Muscle of leg (tissue), 3 donors: ENCODE measurements at regions not wholly inside any gene's neighbourhood (a gene's known extent, or its start where the extent isn't known, plus 50 kb on each side); places are given as distances from the start of the nearest gene placed in this dataset.

Experiments
- DNase-seq: peaks from one replicate; pipeline ENCODE4 v3.0.0; 2013
- H3K27ac ChIP-seq: one replicate; pipeline ENCODE4 v1.5.1; 2013; ENCODE audit warnings: mild to moderate bottlenecking, low read length, control low read depth
- H3K27me3 ChIP-seq: one replicate; pipeline ENCODE4 v1.6.1; 2013; ENCODE audit warnings: low read length; ENCODE audit not compliant: control insufficient read depth, insufficient read depth
- H3K36me3 ChIP-seq: one replicate; pipeline ENCODE4 v1.6.1; 2013; ENCODE audit warnings: low read length; ENCODE audit not compliant: control insufficient read depth, insufficient read depth
- H3K4me1 ChIP-seq: one replicate; pipeline ENCODE4 v1.6.1; 2013; ENCODE audit warnings: low read length; ENCODE audit not compliant: control insufficient read depth, insufficient read depth
- H3K4me3 ChIP-seq: one replicate; pipeline ENCODE4 v1.5.1; 2013; ENCODE audit warnings: low read length, control low read depth
- H3K9me3 ChIP-seq: replicated peaks from 2 replicates; pipeline ENCODE4 v1.6.1; 2013; ENCODE audit warnings: low read depth, low read length; ENCODE audit not compliant: control insufficient read depth
- WGBS: methylation state at CpG from one replicate; pipeline ENCODE4 v1.1.5; 2013; ENCODE audit warnings: missing lambda C conversion rate; ENCODE audit not compliant: insufficient coverage; 5-methylcytosine and 5-hydroxymethylcytosine counted together

GRCh38 chr11:19511066-19511412, 201.6 kb upstream of the NAV2 start:
- DNase-seq: no peak
- 58% methylated on average over 1 of the region's 1 CpG for WGBS
- Histone ChIP-seq H3K27me3 (peaks cover 15% of the 10 kb centered on the region), H3K9me3 (no peaks in the 10 kb centered on the region), H3K36me3 (no peaks in the 10 kb centered on the region), H3K4me1 (peaks cover 11% of the 10 kb centered on the region), H3K4me3 (no peak overlapping the region), H3K27ac (no peak overlapping the region)

GRCh38 chr11:19510468-19510867, 202.2 kb upstream of the NAV2 start:
- peaks cover 11% of the 10 kb centered on the region for H3K4me1 ChIP-seq
- no peak overlapping the region for H3K27ac ChIP-seq
- 81% methylated on average over 5 of the region's 8 CpGs for WGBS
- H3K27me3 ChIP-seq: peaks cover 12% of the 10 kb centered on the region
- DNase-seq: no peak
- no peaks in the 10 kb centered on the region for H3K9me3 ChIP-seq
- no peaks in the 10 kb centered on the region for H3K36me3 ChIP-seq
- no peak overlapping the region for H3K4me3 ChIP-seq

DNA sequence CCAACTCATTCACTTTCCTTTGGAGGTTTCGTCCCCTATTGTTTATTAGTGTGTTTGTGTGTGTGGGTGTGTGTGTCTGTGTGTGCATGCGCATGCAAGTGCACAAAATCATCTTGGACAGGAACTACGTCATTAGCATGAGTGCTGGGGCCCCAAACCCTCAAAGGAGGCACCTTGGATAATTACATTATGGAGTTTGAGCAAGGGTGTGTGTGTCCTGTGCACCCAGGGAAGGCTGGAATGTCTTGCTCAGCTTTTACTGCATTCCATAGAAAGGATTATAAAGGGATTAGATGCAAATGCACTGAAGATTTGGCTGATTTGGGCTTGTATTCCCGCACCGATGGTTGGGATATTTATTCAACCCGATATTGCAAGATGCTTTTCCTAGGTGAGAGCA, 203.4 kb upstream of the NAV2 start:
- H3K9me3 ChIP-seq: no peaks in the 10 kb centered on the region
- DNase-seq: no peak
- H3K27ac ChIP-seq: no peak overlapping the region
- H3K27me3 ChIP-seq: peaks cover 12% of the 10 kb centered on the region
- 73% methylated on average over 4 of the region's 6 CpGs for WGBS
- no peaks in the 10 kb centered on the region for H3K36me3 ChIP-seq
- peaks cover 11% of the 10 kb centered on the region for H3K4me1 ChIP-seq
- no peak overlapping the region for H3K4me3 ChIP-seq

DNA sequence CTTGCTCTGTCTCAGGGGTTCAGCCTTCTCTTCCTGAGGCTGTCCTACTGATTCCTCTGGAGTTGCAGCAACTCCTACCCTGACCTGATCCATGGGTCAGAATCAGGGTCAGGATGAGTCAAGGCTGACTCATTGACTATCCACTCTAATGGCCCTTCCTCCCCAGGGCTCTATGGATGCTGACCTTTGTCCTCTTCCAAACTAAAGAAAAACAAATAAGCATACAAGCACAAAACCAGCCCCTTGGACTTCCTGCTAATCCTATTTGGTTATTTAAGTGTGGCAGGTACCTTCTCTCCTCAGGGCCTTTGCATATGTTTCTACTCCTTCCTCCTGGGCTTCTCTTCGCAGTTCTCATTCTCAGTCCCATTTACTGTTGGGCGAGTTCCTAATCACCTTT, 204.5 kb upstream of the NAV2 start:
- peaks cover 11% of the 10 kb centered on the region for H3K27me3 ChIP-seq
- no peaks in the 10 kb centered on the region for H3K9me3 ChIP-seq
- no peaks in the 10 kb centered on the region for H3K36me3 ChIP-seq
- peaks cover 11% of the 10 kb centered on the region for H3K4me1 ChIP-seq
- WGBS: 50% methylated on average over 1 of the region's 2 CpGs
- no peak overlapping the region for H3K27ac ChIP-seq
- no peak for DNase-seq
- no peak overlapping the region for H3K4me3 ChIP-seq

DNA sequence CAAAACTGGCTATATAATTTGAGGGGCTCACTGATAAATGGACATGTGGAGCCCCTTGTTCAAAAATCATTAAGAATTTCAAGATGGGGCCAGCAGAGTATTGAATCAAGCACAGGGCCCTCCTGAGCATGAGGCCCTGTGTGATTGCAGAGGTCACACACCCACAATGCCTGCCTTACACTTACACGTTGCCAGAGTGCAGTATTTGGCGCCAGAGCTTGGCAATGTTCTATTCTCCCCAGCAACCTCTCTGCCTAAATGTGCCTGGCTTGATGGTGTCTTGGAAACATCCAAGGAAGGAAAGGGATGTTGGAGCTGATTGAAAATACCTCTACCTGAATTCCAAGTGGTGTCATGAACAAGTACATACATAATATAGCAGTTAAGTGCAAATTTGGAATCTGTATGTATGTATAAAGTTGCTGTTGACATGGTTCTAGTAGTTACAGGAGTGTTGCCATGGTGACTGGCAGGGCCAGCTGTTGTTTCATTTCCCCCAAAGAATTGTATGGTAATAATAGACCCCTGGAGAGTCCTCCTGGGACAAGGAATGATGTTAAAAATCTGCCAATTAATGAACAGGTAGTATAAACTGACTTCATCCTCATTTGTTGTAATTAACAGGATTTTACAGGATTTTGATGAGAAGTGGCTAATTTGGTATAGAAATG, 205.7 kb upstream of the NAV2 start:
- Histone ChIP-seq H3K4me1 (peaks cover 10% of the 10 kb centered on the region), H3K36me3 (no peaks in the 10 kb centered on the region), H3K9me3 (no peaks in the 10 kb centered on the region), H3K27me3 (peaks cover 11% of the 10 kb centered on the region), H3K27ac (no peak overlapping the region), H3K4me3 (no peak overlapping the region)
- no peak for DNase-seq
- no CpG with 5 or more reads among the region's 2 CpGs for WGBS

- Histone ChIP-seq H3K36me3 (no peaks in the 10 kb centered on the region), H3K4me1 (no peaks in the 10 kb centered on the region), H3K4me3 (no peak overlapping the region), H3K27ac (no peak overlapping the region), H3K27me3 (no peaks in the 10 kb centered on the region), H3K9me3 (no peaks in the 10 kb centered on the region)
- DNase-seq: no peak
- 100% methylated on average over 1 of the region's 3 CpGs for WGBS
Observed at GRCh38 chr11:19502691-19503253, 209.9 kb upstream of the NAV2 start.

GRCh38 chr11:19501631-19502030, 211.0 kb upstream of the NAV2 start:
- H3K27ac ChIP-seq: no peak overlapping the region
- no peaks in the 10 kb centered on the region for H3K4me1 ChIP-seq
- DNase-seq: no peak
- no peaks in the 10 kb centered on the region for H3K9me3 ChIP-seq
- 82% methylated on average over 4 of the region's 7 CpGs for WGBS
- H3K27me3 ChIP-seq: no peaks in the 10 kb centered on the region
- no peak overlapping the region for H3K4me3 ChIP-seq
- H3K36me3 ChIP-seq: no peaks in the 10 kb centered on the region

GRCh38 chr11:19499999-19500398, 212.6 kb upstream of the NAV2 start:
- no peaks in the 10 kb centered on the region for H3K4me1 ChIP-seq
- H3K9me3 ChIP-seq: no peaks in the 10 kb centered on the region
- no peak overlapping the region for H3K27ac ChIP-seq
- H3K4me3 ChIP-seq: no peak overlapping the region
- 40% methylated on average over 1 of the region's 3 CpGs for WGBS
- no peaks in the 10 kb centered on the region for H3K27me3 ChIP-seq
- no peak for DNase-seq
- no peaks in the 10 kb centered on the region for H3K36me3 ChIP-seq

- Histone ChIP-seq H3K4me3 (no peak overlapping the region), H3K27me3 (no peaks in the 10 kb centered on the region), H3K27ac (no peak overlapping the region), H3K4me1 (no peaks in the 10 kb centered on the region), H3K9me3 (no peaks in the 10 kb centered on the region), H3K36me3 (no peaks in the 10 kb centered on the region)
- 10% methylated on average over 2 of the region's 4 CpGs for WGBS
- no peak for DNase-seq
Observed at GRCh38 chr11:19499026-19499669, 213.5 kb upstream of the NAV2 start.

DNA sequence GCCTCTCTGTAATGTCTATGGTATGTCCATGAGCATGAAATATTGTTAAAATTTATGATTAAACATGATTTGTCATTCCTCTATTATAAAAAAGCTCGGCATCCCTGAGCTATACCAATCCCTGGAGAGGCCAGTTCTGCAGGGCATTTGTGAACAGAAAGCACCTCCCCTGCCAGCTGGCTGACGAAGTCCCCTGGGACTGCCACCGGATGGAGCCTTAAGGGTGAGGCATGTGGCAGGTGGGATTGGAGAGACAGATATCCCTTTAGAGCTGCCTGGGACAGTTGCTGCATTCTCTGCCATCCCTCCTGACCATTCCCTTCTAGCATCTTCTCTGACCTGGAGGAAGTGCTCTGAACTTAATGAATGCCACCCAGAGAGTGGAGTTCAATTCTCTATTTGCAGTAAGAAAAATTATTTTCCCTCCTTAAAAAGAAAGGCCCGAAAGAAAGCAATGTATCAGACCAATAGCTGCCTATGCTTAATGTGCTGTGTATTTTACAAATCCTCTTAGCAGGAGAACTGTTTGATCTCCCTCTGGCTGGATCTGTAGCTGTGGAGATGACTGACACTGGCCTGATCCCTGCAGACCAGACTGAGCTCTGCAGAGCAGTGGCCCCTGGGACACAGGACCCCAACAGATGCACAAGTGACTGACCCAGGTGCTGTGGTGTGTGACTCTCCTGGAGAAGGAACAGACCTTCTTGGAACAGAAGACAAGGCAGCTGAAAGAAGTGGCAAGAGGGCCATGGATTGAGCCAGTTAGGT, 219.0 kb upstream of the NAV2 start:
- H3K27ac ChIP-seq: no peak overlapping the region
- no peak for DNase-seq
- no peaks in the 10 kb centered on the region for H3K4me1 ChIP-seq
- WGBS: 80% methylated on average over 1 of the region's 4 CpGs
- H3K4me3 ChIP-seq: no peak overlapping the region
- no peaks in the 10 kb centered on the region for H3K9me3 ChIP-seq
- no peaks in the 10 kb centered on the region for H3K27me3 ChIP-seq
- H3K36me3 ChIP-seq: no peaks in the 10 kb centered on the region
